GM18517 (cell line): ENCODE measurements at regions not wholly inside any gene's neighbourhood (a gene's known extent, or its start where the extent isn't known, plus 50 kb on each side); places are given as distances from the start of the nearest gene placed in this dataset.
"Not testable (repeated sequence)": the region's sequence is repeated elsewhere in the genome, so short reads cannot be mapped to it uniquely, and the experiment has no call there.

Experiments used
- ATAC-seq: cut with Tn5 transposase; IDR thresholded peaks from one replicate; pipeline ENCODE4 v1.9.1; 2021; ENCODE audit warnings: mild to moderate bottlenecking, moderate library complexity; ENCODE audit not compliant: unreplicated experiment

- ATAC-seq = no peak
Measured at GRCh38 chr13:22967669-22968068, 213.1 kb upstream of the SGCG start.

DNA sequence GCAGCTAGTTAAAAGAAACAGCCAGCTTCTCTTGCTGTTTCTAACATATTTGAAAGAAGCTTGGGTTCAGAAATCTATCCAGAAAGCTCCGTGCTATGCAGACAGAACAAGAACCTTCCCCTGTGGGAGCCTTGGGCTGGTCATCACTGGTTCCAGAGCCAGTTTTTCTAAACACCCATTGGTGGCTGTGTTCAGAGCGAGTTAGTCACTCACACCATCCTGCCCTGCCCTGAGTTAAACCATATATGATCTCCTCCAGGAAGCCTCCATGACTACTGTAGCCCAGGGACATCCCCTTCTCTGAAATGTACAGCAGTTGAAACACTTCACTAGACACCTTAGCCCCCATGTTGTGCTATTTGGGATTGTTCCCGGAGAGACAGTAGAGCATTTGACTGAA is 200.8 kb upstream of the SGCG start:
- no peak for ATAC-seq

DNA sequence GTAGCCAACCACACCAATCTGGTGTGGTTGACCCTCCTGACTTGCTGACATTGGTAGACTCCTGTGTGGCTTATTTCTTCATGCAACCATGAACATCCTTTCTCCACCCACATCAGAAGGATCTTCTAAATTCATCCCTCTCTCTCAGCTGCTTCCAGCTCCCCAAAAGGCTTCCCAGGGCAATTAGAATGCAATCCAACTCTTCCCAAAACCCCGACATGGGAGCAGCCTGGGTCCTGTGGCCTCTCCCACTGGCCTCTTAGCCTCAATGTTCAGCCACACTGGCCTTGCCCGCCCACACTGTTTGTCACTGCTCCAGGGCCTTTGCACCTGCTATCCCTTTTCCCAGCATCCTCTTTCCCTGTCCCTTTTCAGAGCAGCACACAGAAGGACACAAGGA is 199.8 kb upstream of the SGCG start:
- ATAC-seq = no peak

DNA sequence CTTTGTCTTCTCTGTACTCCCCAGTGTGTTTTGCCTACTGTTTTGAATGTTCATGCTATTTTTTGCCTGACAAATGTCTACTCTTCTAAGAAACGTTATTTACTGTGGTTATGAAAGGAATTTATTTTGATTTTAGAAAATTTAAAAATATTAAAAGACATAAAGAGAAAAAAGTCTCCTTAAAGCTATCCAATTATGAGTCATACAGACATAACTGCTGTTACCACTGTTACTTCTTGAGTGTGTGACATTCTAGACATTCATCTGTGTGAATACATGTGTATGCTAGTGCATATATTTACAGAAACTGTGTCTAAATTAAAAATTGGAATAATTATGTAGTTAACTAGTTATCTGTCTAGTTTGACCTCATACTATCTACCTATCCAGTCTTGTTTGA is 187.6 kb upstream of the SGCG start:
- ATAC-seq = no peak

DNA sequence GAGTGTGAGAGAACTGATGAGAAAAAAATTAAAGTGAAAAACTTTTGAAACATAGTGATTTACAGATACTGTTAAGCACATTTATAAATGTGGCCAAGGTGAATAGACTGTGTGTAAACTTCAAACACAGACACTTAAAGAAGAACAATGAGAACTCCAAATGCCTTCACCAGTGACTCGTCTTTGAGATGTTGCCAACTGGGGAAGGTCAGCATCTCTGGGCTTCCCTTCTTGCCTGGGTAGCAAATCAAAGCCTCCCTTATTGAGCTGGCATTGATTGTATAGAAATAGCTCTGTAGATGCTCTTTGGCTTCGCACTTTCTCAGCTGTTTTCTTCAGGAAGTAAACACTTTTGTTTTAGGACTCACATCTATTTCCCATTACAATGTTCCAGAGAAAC is 177.3 kb upstream of the SGCG start:
- ATAC-seq = no peak

GRCh38 chr13:23007426-23007825 is 173.4 kb upstream of the SGCG start:
- no peak for ATAC-seq

- ATAC-seq = no peak
Measured at GRCh38 chr13:23018143-23018542, 162.6 kb upstream of the SGCG start.

DNA sequence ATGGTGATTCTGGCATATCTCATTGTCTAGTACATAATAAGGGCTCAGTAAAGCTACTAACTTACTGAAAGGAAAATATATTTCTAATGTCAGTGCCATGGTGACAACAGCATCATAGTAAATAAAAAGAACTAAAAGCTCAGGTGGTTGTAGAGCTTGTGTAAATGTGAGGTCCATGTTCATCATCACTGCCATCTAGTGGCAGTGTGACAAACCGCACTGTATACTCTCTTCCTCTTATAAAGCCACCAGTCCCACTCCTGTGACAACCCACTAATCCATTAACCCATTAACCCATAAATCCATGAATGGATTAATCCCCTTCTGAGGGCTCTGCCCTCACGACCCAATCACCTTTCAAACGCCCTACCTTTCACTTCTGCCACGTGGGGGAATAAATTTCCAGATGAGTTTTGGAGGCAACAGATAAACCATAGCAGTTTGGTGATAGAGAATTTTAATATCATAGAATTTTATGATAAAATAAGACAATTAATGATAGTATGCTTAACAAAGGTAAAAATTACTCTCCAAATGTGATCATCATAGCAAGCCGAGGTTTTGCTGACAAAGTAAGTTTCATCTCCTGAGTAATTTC is 160.4 kb upstream of the SGCG start:
- peak; percentile 95 for ATAC-seq

- no peak for ATAC-seq
Measured at GRCh38 chr13:23021906-23022305, 158.9 kb upstream of the SGCG start.

DNA sequence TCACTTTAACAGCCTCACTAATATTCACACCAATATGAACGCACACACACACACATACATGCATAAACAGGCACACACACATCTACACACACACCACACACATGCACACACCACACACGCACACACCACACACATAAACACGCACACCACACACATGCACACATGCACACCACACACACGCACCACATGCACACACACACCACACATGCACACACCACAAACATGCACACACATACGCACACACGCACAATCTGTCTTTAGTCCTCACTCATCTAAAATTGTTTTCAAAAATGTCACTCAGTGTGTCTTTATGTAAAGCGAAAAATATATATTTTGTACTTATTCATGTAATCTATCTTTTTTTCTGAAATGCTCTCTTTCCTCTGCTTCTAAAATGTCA is 158.1 kb upstream of the SGCG start:
- no peak for ATAC-seq

DNA sequence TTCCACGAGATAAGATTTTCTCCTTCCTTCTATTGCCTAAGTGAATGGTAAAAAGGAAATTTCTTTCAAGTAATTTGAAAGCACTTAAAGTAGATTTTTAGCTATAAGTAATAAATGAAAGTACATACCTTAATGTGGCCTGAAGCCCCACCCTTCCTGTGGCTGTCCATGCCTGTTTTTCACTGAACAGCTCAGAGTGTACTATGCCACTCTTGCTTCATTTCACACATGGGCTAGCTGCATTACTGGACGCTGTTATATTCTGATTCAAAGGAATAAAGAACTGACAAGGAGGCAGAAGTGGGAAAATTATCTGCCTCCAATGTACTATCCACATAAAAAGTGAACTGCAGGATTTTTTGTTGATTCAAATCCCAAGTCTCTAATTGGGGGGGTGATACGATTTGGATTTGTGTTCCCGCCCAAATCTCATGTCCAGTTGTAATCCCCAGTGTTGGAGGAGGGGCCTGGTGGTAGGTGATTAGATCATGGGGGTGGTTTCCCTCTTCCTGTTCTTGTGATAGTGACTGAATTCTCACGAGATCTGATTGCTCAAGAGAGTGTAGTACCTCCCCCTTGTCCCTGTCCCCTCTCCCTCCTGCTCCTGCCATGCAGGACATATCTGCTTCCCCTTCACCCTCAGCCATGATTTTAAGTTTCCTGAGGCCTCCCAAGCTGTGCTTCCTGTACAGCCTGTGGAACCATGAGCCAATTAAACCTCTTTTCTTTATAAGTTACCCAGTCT is 154.7 kb upstream of the SGCG start:
- no peak for ATAC-seq

- no peak for ATAC-seq
Measured at GRCh38 chr13:23039266-23039935, 141.4 kb upstream of the SGCG start.

- ATAC-seq = no peak
Measured at GRCh38 chr13:23042181-23042580, 138.6 kb upstream of the SGCG start.

DNA sequence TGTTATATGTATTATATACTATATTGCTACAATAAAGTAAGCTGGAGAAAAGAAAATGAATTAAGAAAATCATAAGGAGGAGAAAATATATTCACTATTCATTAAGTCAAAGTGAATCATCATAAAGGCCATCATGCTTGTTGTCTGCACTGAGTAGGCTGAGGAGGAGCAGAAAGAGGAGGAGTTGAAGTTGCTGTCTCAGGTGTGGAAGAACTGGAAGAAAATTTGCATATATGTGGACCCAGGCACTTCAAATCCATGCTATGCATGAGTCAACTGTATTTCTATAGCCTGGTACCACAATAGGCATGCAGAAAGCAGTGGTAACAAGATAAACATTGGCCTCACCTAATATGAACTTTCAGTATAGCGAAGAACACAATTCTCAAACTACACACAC is 135.9 kb upstream of the SGCG start:
- ATAC-seq = no peak

GRCh38 chr13:23050126-23050525 is 130.7 kb upstream of the SGCG start:
- ATAC-seq = no peak

DNA sequence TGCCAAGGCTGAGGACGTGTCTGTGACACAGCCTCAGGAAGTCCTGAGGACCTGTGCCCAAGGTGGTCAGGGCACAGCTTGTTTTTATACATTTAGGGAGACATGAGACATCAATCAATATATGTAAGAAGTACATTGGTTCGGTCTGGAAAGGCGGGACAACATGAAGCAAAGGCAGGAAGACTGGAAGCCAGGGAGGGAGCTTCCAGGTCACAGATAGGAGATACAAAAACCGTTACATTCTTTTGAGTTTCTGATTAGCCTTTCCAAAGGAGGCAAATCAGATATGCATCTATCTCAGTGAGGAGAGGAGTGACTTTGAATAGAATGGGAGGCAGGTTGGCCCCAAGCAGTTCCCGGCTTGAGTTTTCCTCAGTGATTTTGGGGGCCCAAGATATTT is 127.1 kb upstream of the SGCG start:
- ATAC-seq = not testable (repeated sequence)

GRCh38 chr13:23059173-23059572 is 121.6 kb upstream of the SGCG start:
- ATAC-seq = no peak

- no peak for ATAC-seq
Measured at GRCh38 chr13:23060959-23061358, 119.8 kb upstream of the SGCG start.

DNA sequence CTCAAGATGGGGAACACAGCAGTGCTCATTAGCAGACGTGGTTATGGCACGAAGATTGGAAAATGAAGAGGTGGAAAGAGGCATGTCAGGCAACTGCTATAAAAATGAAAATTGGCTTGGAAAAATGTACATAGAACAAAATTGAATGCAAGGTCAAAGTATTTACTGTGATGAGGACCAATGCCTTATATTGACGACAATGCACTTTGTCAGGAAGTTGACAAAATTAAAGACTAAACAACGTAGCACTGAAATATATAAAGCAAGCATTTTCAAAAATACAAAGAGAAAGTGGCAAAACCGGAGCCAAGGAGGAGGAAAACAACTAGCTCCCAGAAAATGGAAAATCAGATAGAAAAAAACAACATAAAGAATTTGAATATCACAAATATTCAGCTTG is 113.7 kb upstream of the SGCG start:
- no peak for ATAC-seq

GRCh38 chr13:23069566-23069965 is 111.2 kb upstream of the SGCG start:
- no peak for ATAC-seq

DNA sequence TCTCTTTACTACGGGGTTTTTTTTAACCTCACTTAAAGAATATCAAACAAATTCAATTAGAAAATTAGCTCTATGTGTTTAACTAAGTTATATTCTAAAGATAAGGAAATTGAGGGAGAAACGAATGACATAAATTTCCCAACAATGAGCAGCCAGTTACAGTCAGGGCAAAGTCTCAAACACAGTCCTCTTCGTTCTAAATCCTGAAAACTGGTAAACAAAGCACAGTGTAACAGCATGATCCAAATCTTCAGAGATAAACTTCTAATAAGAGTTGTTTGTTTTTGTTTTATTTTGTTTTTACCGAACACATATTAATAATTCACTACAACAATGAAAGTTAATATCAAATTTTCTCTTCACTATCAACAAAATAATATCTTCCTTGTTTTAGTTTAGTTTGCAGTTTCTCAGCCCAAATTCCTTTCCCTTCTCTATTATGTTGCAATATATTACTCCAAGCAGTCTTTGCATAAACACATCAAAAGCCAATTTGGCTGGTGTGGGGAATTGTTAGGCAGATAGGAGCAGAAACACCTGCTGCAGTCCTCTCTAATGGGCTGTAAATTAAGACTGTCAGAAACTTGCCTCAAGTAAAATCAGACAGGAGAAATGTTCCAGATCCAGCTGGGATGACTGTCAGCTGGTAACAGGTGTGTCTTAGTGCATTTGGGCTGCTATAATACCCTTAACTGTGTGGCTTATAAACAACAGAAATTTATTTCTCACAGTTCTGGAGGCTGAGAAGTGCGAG is 106.5 kb upstream of the SGCG start:
- ATAC-seq = no peak

DNA sequence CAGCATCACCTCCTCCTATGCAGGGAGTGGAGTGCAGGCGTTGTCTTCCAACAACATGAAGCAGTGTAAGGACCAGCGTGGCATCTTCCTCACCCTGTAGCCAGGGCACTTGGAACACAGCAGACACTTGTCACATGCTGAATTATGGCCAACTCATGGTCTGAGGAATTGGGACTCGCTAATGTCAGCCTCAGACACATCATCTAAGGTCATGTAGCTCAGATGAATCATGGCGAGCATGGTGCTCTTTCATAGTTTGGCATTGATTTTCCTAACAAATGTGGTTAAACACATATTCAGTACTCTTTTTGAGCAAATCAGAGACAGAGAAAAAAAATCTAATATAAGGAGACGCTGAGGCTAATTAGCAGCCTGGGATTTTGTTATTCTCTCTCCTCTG is 99.6 kb upstream of the SGCG start:
- ATAC-seq = no peak
